Activated CD4-positive, alpha-beta T cell treated with anti-CD3 and anti-CD28 coated beads, Interleukin-2, amount 10 ng/mL, durations not matched to agents 7 days and 5 days (primary cell): ENCODE measurements at regions not wholly inside any gene's neighbourhood (a gene's known extent, or its start where the extent isn't known, plus 50 kb on each side); places are given as distances from the start of the nearest gene placed in this dataset.

Experiments used
- CTCF ChIA-PET: fragments of 350-600 bp; sonication (Branson Sonifier 250); formaldehyde crosslinking; loops from one replicate; lab custom pipeline; 2021; ENCODE audit warnings: antibody characterized with exemption; lab: Charles Lee
- POLR2A ChIA-PET: fragments of 350-600 bp; sonication (Branson Sonifier 250); formaldehyde crosslinking; loops from one replicate; lab custom pipeline; 2021; ENCODE audit warnings: antibody characterized with exemption; lab: Charles Lee
- DNase-seq: peaks from one replicate; pipeline ENCODE4 v3.0.0-alpha.2; 2020
- H3K27ac Mint-ChIP-seq: one replicate; pipeline ENCODE4 v1.8.0; 2021; ENCODE audit warnings: mild to moderate bottlenecking, moderate library complexity, mixed read lengths
- H3K27me3 Mint-ChIP-seq: one replicate; pipeline ENCODE4 v1.8.0; 2021; ENCODE audit warnings: mixed read lengths
- H3K36me3 Mint-ChIP-seq: one replicate; pipeline ENCODE4 v1.8.0; 2021; ENCODE audit warnings: low read depth, mixed read lengths
- H3K4me1 Mint-ChIP-seq: one replicate; pipeline ENCODE4 v1.8.0; 2021; ENCODE audit warnings: mixed read lengths
- H3K4me3 Mint-ChIP-seq: one replicate; pipeline ENCODE4 v1.8.0; 2021; ENCODE audit warnings: mild to moderate bottlenecking, moderate library complexity, mixed read lengths
- H3K9me3 Mint-ChIP-seq: one replicate; pipeline ENCODE4 v1.8.0; 2021; ENCODE audit warnings: mixed read lengths

DNA sequence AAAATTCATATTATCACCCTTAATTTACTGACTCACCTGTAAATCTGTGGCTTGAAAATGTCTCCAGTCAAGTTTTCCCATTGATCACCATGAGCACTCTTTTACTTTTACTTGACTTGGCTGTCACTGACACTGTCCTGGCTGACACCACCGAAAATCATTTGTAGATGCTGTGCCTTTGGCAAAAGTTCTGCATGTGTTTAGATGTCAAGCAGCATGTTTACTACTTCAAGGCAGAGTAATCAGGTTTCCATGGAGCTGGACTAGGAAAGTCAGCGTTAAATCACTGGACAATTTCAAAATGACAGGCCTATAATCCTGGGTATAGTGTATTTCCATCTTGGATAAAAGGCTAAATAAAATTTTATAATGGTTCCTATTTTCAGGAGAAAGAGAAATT, 1530.6 kb upstream of the CDH6 start:
- CTCF ChIA-PET = no interaction called here
- no peak overlapping the region for H3K4me3 Mint-ChIP-seq
- DNase-seq = no peak

GRCh38 chr5:29654954-29655353, 1538.5 kb upstream of the CDH6 start:
- DNase-seq = no peak
- Mint-ChIP-seq H3K27ac (no peak overlapping the region), H3K27me3 (no peaks in the 10 kb centered on the region), H3K4me1 (no peaks in the 10 kb centered on the region), H3K4me3 (no peak overlapping the region), H3K36me3 (no peaks in the 10 kb centered on the region), H3K9me3 (peaks cover 9% of the 10 kb centered on the region)
- ChIA-PET POLR2A (no interaction called here), CTCF (no interaction called here)

More for the DNA sequence above, 1530.6 kb upstream of the CDH6 start:
- Mint-ChIP-seq H3K4me1 (no peaks in the 10 kb centered on the region), H3K27ac (no peak overlapping the region), H3K36me3 (no peaks in the 10 kb centered on the region), H3K27me3 (no peaks in the 10 kb centered on the region), H3K9me3 (peaks cover 9% of the 10 kb centered on the region)
- POLR2A ChIA-PET = no interaction called here

- H3K9me3 Mint-ChIP-seq = peaks cover 6% of the 10 kb centered on the region
- CTCF ChIA-PET = no interaction called here
Measured at GRCh38 chr5:29649321-29649720, 1544.2 kb upstream of the CDH6 start.

GRCh38 chr5:29642601-29643000, 1550.9 kb upstream of the CDH6 start:
- peaks cover 14% of the 10 kb centered on the region for H3K9me3 Mint-ChIP-seq
- H3K4me1 Mint-ChIP-seq = no peaks in the 10 kb centered on the region
- ChIA-PET CTCF (no interaction called here), POLR2A (no interaction called here)
- H3K36me3 Mint-ChIP-seq = no peaks in the 10 kb centered on the region
- DNase-seq = no peak
- H3K27me3 Mint-ChIP-seq = no peaks in the 10 kb centered on the region
- H3K4me3 Mint-ChIP-seq = no peak overlapping the region
- no peak overlapping the region for H3K27ac Mint-ChIP-seq

More at GRCh38 chr5:29649321-29649720, 1544.2 kb upstream of the CDH6 start:
- Mint-ChIP-seq H3K27me3 (no peaks in the 10 kb centered on the region), H3K4me3 (no peak overlapping the region), H3K4me1 (no peaks in the 10 kb centered on the region), H3K27ac (no peak overlapping the region), H3K36me3 (no peaks in the 10 kb centered on the region)
- POLR2A ChIA-PET = no interaction called here
- no peak for DNase-seq

GRCh38 chr5:29614206-29614605, 1579.3 kb upstream of the CDH6 start:
- Mint-ChIP-seq H3K4me1 (no peaks in the 10 kb centered on the region), H3K4me3 (no peak overlapping the region), H3K27me3 (no peaks in the 10 kb centered on the region), H3K36me3 (no peaks in the 10 kb centered on the region), H3K27ac (no peak overlapping the region), H3K9me3 (peaks cover 11% of the 10 kb centered on the region)
- ChIA-PET CTCF (no interaction called here), POLR2A (no interaction called here)
- no peak for DNase-seq

- CTCF ChIA-PET = no interaction called here
Measured at GRCh38 chr5:29588236-29588635, 1605.2 kb upstream of the CDH6 start.

DNA sequence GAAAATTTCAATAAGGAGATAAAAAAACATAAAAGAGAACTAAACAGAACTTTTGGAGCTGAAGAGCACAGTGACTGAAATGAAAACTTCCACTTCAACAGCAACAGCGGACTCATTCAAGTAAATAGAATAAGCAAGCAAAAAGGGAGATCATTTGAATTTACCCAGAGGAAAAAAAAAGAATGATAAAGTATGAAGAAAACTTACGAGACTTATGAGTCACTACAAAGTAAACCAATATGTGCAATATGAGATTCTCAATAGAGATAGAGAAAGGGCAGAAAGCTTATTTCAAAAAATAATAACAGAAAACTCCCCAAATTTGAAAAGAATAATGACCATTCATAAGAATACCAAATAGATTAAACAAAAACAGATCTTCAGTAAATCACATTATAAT, 1605.7 kb upstream of the CDH6 start:
- no peak for DNase-seq
- Mint-ChIP-seq H3K4me1 (no peaks in the 10 kb centered on the region), H3K9me3 (peaks cover 20% of the 10 kb centered on the region), H3K4me3 (no peak overlapping the region), H3K27me3 (no peaks in the 10 kb centered on the region), H3K36me3 (no peaks in the 10 kb centered on the region), H3K27ac (no peak overlapping the region)
- CTCF ChIA-PET = no interaction called here
- POLR2A ChIA-PET = no interaction called here

More at GRCh38 chr5:29588236-29588635, 1605.2 kb upstream of the CDH6 start:
- DNase-seq = no peak
- Mint-ChIP-seq H3K9me3 (peaks cover 19% of the 10 kb centered on the region), H3K36me3 (no peaks in the 10 kb centered on the region), H3K27ac (no peak overlapping the region), H3K27me3 (no peaks in the 10 kb centered on the region), H3K4me1 (no peaks in the 10 kb centered on the region), H3K4me3 (no peak overlapping the region)
- POLR2A ChIA-PET = no interaction called here

- no peak for DNase-seq
- Mint-ChIP-seq H3K36me3 (no peaks in the 10 kb centered on the region), H3K27me3 (no peaks in the 10 kb centered on the region), H3K9me3 (peaks cover 11% of the 10 kb centered on the region), H3K4me1 (no peaks in the 10 kb centered on the region), H3K27ac (no peak overlapping the region), H3K4me3 (no peak overlapping the region)
- ChIA-PET POLR2A (no interaction called here), CTCF (interaction anchor here (0.6 to 0.7 kb wide), 2 partner anchors 63 to 1139 kb away, joined by 3 read pairs; no protein-coding TSS in a partner anchor)
Measured at GRCh38 chr5:29568028-29568427, 1625.5 kb upstream of the CDH6 start.

DNA sequence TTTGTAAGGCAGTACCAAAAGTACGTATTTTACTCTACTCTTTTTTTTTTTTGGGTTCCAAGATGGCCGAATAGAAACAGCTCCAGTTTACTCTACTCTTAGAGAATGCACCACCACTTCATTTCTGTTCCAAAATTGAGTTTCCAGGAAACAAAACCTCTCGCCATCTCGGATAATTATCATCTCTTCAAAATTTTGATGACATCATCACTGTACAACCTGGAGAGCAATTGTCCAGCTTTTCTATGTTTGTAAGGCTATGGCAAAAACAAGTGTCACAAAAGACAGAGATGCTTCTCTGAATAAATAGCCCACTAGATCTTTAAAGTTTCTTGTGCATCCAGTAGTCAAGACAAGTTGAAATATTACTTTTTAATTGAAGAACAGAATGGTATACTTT, 1631.9 kb upstream of the CDH6 start:
- ChIA-PET CTCF (no interaction called here), POLR2A (no interaction called here)
- Mint-ChIP-seq H3K9me3 (peaks cover 1% of the 10 kb centered on the region), H3K27ac (no peak overlapping the region), H3K27me3 (no peaks in the 10 kb centered on the region), H3K4me1 (no peaks in the 10 kb centered on the region), H3K36me3 (no peaks in the 10 kb centered on the region), H3K4me3 (no peak overlapping the region)
- DNase-seq = no peak

- Mint-ChIP-seq H3K4me1 (no peaks in the 10 kb centered on the region), H3K4me3 (no peak overlapping the region), H3K27me3 (no peaks in the 10 kb centered on the region), H3K9me3 (peaks cover 13% of the 10 kb centered on the region), H3K27ac (no peak overlapping the region), H3K36me3 (no peaks in the 10 kb centered on the region)
- DNase-seq = no peak
- CTCF ChIA-PET = no interaction called here
- POLR2A ChIA-PET = no interaction called here
Measured at GRCh38 chr5:29550523-29550922, 1643.0 kb upstream of the CDH6 start.

- DNase-seq = no peak
- H3K27me3 Mint-ChIP-seq = no peaks in the 10 kb centered on the region
- CTCF ChIA-PET = no interaction called here
- no peak overlapping the region for H3K27ac Mint-ChIP-seq
- POLR2A ChIA-PET = no interaction called here
- H3K4me3 Mint-ChIP-seq = no peak overlapping the region
- H3K4me1 Mint-ChIP-seq = no peaks in the 10 kb centered on the region
- H3K36me3 Mint-ChIP-seq = no peaks in the 10 kb centered on the region
- peaks cover 13% of the 10 kb centered on the region for H3K9me3 Mint-ChIP-seq
Measured at GRCh38 chr5:29548262-29548661, 1645.2 kb upstream of the CDH6 start.

GRCh38 chr5:29547236-29547865, 1646.1 kb upstream of the CDH6 start:
- ChIA-PET POLR2A (no interaction called here), CTCF (no interaction called here)
- H3K4me1 Mint-ChIP-seq = no peaks in the 10 kb centered on the region
- H3K36me3 Mint-ChIP-seq = no peaks in the 10 kb centered on the region
- H3K9me3 Mint-ChIP-seq = peaks cover 15% of the 10 kb centered on the region
- H3K27ac Mint-ChIP-seq = no peak overlapping the region
- H3K27me3 Mint-ChIP-seq = no peaks in the 10 kb centered on the region
- no peak for DNase-seq
- H3K4me3 Mint-ChIP-seq = no peak overlapping the region

DNA sequence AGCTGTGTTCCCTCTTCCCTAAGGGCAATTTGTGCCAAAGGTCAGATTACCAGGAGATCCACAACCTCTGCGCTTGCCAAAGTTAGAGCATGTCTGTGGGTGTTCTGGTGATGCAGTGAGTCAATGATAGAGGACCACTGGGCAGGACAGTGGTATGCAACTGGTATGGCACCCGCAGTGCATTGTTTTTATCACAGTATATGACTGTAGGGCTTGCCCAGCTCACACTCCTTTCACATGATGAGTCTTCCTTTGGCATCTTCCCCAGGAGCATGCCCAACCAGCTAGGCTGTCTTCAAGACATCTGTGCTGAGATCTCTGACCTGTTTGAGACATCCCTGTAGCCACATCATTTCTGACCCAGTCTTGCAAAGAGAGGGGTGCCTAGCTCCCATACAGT, 1650.0 kb upstream of the CDH6 start:
- DNase-seq = no peak
- Mint-ChIP-seq H3K36me3 (no peaks in the 10 kb centered on the region), H3K4me3 (no peak overlapping the region), H3K27ac (no peak overlapping the region), H3K4me1 (no peaks in the 10 kb centered on the region), H3K9me3 (peaks cover 18% of the 10 kb centered on the region), H3K27me3 (no peaks in the 10 kb centered on the region)
- CTCF ChIA-PET = no interaction called here
- POLR2A ChIA-PET = no interaction called here

- Mint-ChIP-seq H3K27ac (no peak overlapping the region), H3K36me3 (no peaks in the 10 kb centered on the region), H3K4me1 (no peaks in the 10 kb centered on the region), H3K27me3 (no peaks in the 10 kb centered on the region), H3K4me3 (no peak overlapping the region), H3K9me3 (peaks cover 1% of the 10 kb centered on the region)
- POLR2A ChIA-PET = no interaction called here
- DNase-seq = no peak
- CTCF ChIA-PET = no interaction called here
Measured at GRCh38 chr5:29524227-29524626, 1669.3 kb upstream of the CDH6 start.
